AG08396 (cell line): ENCODE measurements at regions not wholly inside any gene's neighbourhood (a gene's known extent, or its start where the extent isn't known, plus 50 kb on each side); places are given as distances from the start of the nearest gene placed in this dataset.
"Not testable (repeated sequence)": the region's sequence is repeated elsewhere in the genome, so short reads cannot be mapped to it uniquely, and the experiment has no call there.

Experiments
- DNase-seq: peaks from one replicate; pipeline ENCODE4 v3.0.0; 2012; ENCODE audit warnings: low spot score, mixed read lengths

GRCh38 chr7:4438723-4439245 is 243.3 kb upstream of the FOXK1 start:
- DNase-seq: no peak

- no peak for DNase-seq
Observed at GRCh38 chr7:4439444-4439843, 242.7 kb upstream of the FOXK1 start.

GRCh38 chr7:4444106-4444505 is 238.0 kb upstream of the FOXK1 start:
- no peak for DNase-seq

GRCh38 chr7:4445777-4446176 is 236.3 kb upstream of the FOXK1 start:
- no peak for DNase-seq

GRCh38 chr7:4449263-4449662 is 232.8 kb upstream of the FOXK1 start:
- no peak for DNase-seq

- no peak for DNase-seq
Observed at GRCh38 chr7:4450483-4450882, 231.6 kb upstream of the FOXK1 start.

GRCh38 chr7:4460597-4460996 is 221.5 kb upstream of the FOXK1 start:
- DNase-seq: no peak

- no peak for DNase-seq
Observed at GRCh38 chr7:4461531-4461930, 220.6 kb upstream of the FOXK1 start.

- no peak for DNase-seq
Observed at GRCh38 chr7:4468320-4469102, 213.6 kb upstream of the FOXK1 start.

GRCh38 chr7:4470246-4470645 is 211.8 kb upstream of the FOXK1 start:
- DNase-seq: no peak

- DNase-seq: no peak
Observed at GRCh38 chr7:4472728-4473127, 209.4 kb upstream of the FOXK1 start.

GRCh38 chr7:4479367-4480039 is 202.6 kb upstream of the FOXK1 start:
- DNase-seq: peak; percentile 10

GRCh38 chr7:4480131-4480530 is 202.0 kb upstream of the FOXK1 start:
- DNase-seq: not testable (repeated sequence)

- no peak for DNase-seq
Observed at GRCh38 chr7:4483851-4484250, 198.2 kb upstream of the FOXK1 start.

GRCh38 chr7:4484545-4484944 is 197.6 kb upstream of the FOXK1 start:
- no peak for DNase-seq

GRCh38 chr7:4486907-4487306 is 195.2 kb upstream of the FOXK1 start:
- DNase-seq: no peak

GRCh38 chr7:4496911-4497310 is 185.2 kb upstream of the FOXK1 start:
- not testable (repeated sequence) for DNase-seq

GRCh38 chr7:4500812-4501211 is 181.3 kb upstream of the FOXK1 start:
- no peak for DNase-seq

- not testable (repeated sequence) for DNase-seq
Observed at GRCh38 chr7:4507886-4508285, 174.2 kb upstream of the FOXK1 start.

GRCh38 chr7:4513450-4513849 is 168.6 kb upstream of the FOXK1 start:
- no peak for DNase-seq

- no peak for DNase-seq
Observed at GRCh38 chr7:4519819-4520520, 162.1 kb upstream of the FOXK1 start.

GRCh38 chr7:4523219-4523618 is 158.9 kb upstream of the FOXK1 start:
- DNase-seq: no peak

GRCh38 chr7:4523873-4524272 is 158.2 kb upstream of the FOXK1 start:
- DNase-seq: no peak
